SK-N-SH (cell line): ENCODE measurements at regions not wholly inside any gene's neighbourhood (a gene's known extent, or its start where the extent isn't known, plus 50 kb on each side); places are given as distances from the start of the nearest gene placed in this dataset.

Experiments used
- CTCF ChIA-PET: fragments of 300-600, 350-600 bp; formaldehyde crosslinking; extraction: SDS; loops from one replicate; lab custom pipeline; 2021; lab: Yijun Ruan, JAX
- POLR2A ChIA-PET: fragments of 350-600 bp; sonication (Branson Sonifier 250); formaldehyde crosslinking; extraction: SDS; loops from one replicate; lab custom pipeline; 2020; ENCODE audit warnings: antibody characterized with exemption, inconsistent platforms; lab: Yijun Ruan, JAX
- DNase-seq: peaks from one replicate; pipeline ENCODE4 v3.0.0; 2012
- H2AFZ ChIP-seq: fragments of 200-600 bp; sonication (generic); 2 replicates; pipeline ENCODE4 v1.8.1; 2016; ENCODE audit warnings: antibody characterized with exemption, mild to moderate bottlenecking, low read depth
- H3F3A ChIP-seq: fragments of 200-600 bp; sonication (generic); replicated peaks from 2 replicates; pipeline ENCODE3; 2016; ENCODE audit warnings: antibody characterized with exemption, mild to moderate bottlenecking; ENCODE audit not compliant: insufficient read depth
- H3K27ac ChIP-seq, 2 experiments: fragments of 200-500 bp in 1 of 2; fragments of 200-600 bp in 1 of 2; sonication (Bioruptor generic) in 1 of 2; sonication (generic), shearing (Covaris generic) in 1 of 2; 2 replicates each; pipeline versions ENCODE4 v1.5.1 to v1.6.1; 2014 to 2016; ENCODE audit warnings: low read depth in 2 of 2, inconsistent platforms in 1 of 2, low read length in 1 of 2, mild to moderate bottlenecking in 1 of 2, mixed read lengths in 1 of 2
- H3K27me3 ChIP-seq: fragments of 200-600 bp; sonication (generic), shearing (Covaris generic); 2 replicates; pipeline ENCODE4 v1.6.1; 2016; ENCODE audit warnings: mixed run types; ENCODE audit not compliant: insufficient read depth
- H3K36me3 ChIP-seq, 2 experiments: fragments of 200-500 bp in 1 of 2; fragments of 200-600 bp in 1 of 2; sonication (Bioruptor generic) in 1 of 2; sonication (generic) in 1 of 2; replicated peaks in 1 of 2; 2 replicates each; pipeline versions ENCODE3 to v1.5.1; 2014 to 2016; ENCODE audit warnings: low read length in 1 of 2, mild to moderate bottlenecking in 1 of 2; ENCODE audit not compliant: insufficient read depth in 2 of 2, control insufficient read depth in 1 of 2
- H3K4me1 ChIP-seq, 2 experiments: fragments of 200-500 bp in 1 of 2; fragments of 200-600 bp in 1 of 2; sonication (Bioruptor generic) in 1 of 2; sonication (generic), shearing (Covaris generic) in 1 of 2; 2 replicates each; pipeline versions ENCODE4 v1.5.1 to v1.6.1; 2014 to 2016; ENCODE audit warnings: low read depth in 1 of 2, low read length in 1 of 2, mixed run types in 1 of 2; ENCODE audit not compliant: insufficient read depth in 2 of 2, control insufficient read depth in 1 of 2
- H3K4me2 ChIP-seq: fragments of 200-600 bp; sonication (generic), shearing (Covaris generic); 2 replicates; pipeline ENCODE4 v1.6.1; 2017; ENCODE audit warnings: mixed run types
- H3K4me3 ChIP-seq, 2 experiments: fragments of 200-500 bp in 1 of 2; fragments of 200-600 bp in 1 of 2; sonication (Bioruptor generic) in 1 of 2; sonication (generic), shearing (Covaris generic) in 1 of 2; 2 replicates each; pipeline versions ENCODE4 v1.5.1 to v1.8.1; 2014 to 2016; ENCODE audit warnings: low read depth in 2 of 2, inconsistent platforms in 1 of 2, low read length in 1 of 2, mild to moderate bottlenecking in 1 of 2, mixed read lengths in 1 of 2, moderate library complexity in 1 of 2
- H3K79me2 ChIP-seq: fragments of 200-600 bp; sonication (generic); 2 replicates; pipeline ENCODE4 v1.8.1; 2017; ENCODE audit warnings: mild to moderate bottlenecking; ENCODE audit not compliant: insufficient read depth
- H3K9ac ChIP-seq: fragments of 200-600 bp; sonication (generic); 2 replicates; pipeline ENCODE4 v1.6.1; 2017; ENCODE audit warnings: mixed run types
- H3K9me2 ChIP-seq: fragments of 200-600 bp; sonication (generic); 2 replicates; pipeline ENCODE4 v1.6.1; 2017; ENCODE audit warnings: mixed run types
- H3K9me3 ChIP-seq: fragments of 200-600 bp; sonication (generic); 2 replicates; pipeline ENCODE4 v1.6.1; 2017; ENCODE audit warnings: mixed run types, mild to moderate bottlenecking, moderate library complexity
- H4K20me1 ChIP-seq: fragments of 200-600 bp; sonication (generic); 2 replicates; pipeline ENCODE4 v1.6.1; 2017; ENCODE audit warnings: mild to moderate bottlenecking, mixed run types; ENCODE audit not compliant: insufficient read depth
- CHD2 ChIP-seq: fragments of 150-350 bp; IDR thresholded peaks from 2 replicates; pipeline ENCODE4 v1.6.1; 2018; ENCODE audit warnings: low read length; ENCODE audit not compliant: partially characterized antibody
- ELF1 ChIP-seq: IDR thresholded peaks from 2 replicates; pipeline ENCODE4 v1.4.0; 2012
- EP300 ChIP-seq, 2 experiments: IDR thresholded peaks; 2 replicates each; pipeline versions ENCODE4 v1.4.0 to v1.6.1; 2012; ENCODE audit warnings: borderline replicate concordance in 1 of 2, low read depth in 1 of 2, low read length in 1 of 2
- EZH2phosphoT487 ChIP-seq: fragments of 200-600 bp; sonication (generic); IDR thresholded peaks from 2 replicates; pipeline ENCODE4 v1.6.1; 2017; ENCODE audit warnings: low read depth, mixed run types, mild to moderate bottlenecking, antibody characterized with exemption, moderate library complexity, borderline replicate concordance
- FOXJ3 ChIP-seq: sonication (generic); formaldehyde crosslinking; IDR thresholded peaks from 2 replicates; pipeline ENCODE4 v1.5.1; 2020; ENCODE audit warnings: mild to moderate bottlenecking, missing genetic modification reagents
- FOXM1 ChIP-seq: IDR thresholded peaks from 2 replicates; pipeline ENCODE4 v1.4.0; 2012; ENCODE audit warnings: low read depth, mild to moderate bottlenecking
- GABPA ChIP-seq: IDR thresholded peaks from 2 replicates; pipeline ENCODE4 v1.4.0; 2012; ENCODE audit warnings: low read depth, mild to moderate bottlenecking
- NFIC ChIP-seq: IDR thresholded peaks from 2 replicates; pipeline ENCODE4 v1.4.0; 2012; ENCODE audit warnings: borderline replicate concordance
- NRF1 ChIP-seq: IDR thresholded peaks from 2 replicates; pipeline ENCODE4 v1.6.1; 2012; ENCODE audit warnings: low read depth, mild to moderate bottlenecking, low read length
- RFX5 ChIP-seq: IDR thresholded peaks from 2 replicates; pipeline ENCODE4 v1.6.1; 2012; ENCODE audit warnings: mild to moderate bottlenecking, improper control_type of control experiment, low read length
- TAF1 ChIP-seq: IDR thresholded peaks from 2 replicates; pipeline ENCODE4 v1.6.1; 2012; ENCODE audit warnings: low read depth, mild to moderate bottlenecking, low read length, moderate library complexity, borderline replicate concordance
- WGBS: methylation state at CpG from one replicate; pipeline ENCODE4 v1.1.6; 2017; ENCODE audit warnings: low lambda C conversion rate; 5-methylcytosine and 5-hydroxymethylcytosine counted together
- TF ChIP-seq, protein P1 (sequence below): IDR thresholded peaks from 2 replicates; pipeline ENCODE4 v1.4.0; 2012; ENCODE audit warnings: low read depth
- TF ChIP-seq, protein P2 (sequence below): IDR thresholded peaks from 2 replicates; pipeline ENCODE4 v1.6.1; 2012; ENCODE audit warnings: mild to moderate bottlenecking, low read depth, low read length, moderate library complexity
- TF ChIP-seq, protein P3 (sequence below): fragments of 150-350 bp; IDR thresholded peaks from 2 replicates; pipeline ENCODE4 v1.6.1; 2016; ENCODE audit warnings: mild to moderate bottlenecking, low read depth, low read length

DNA sequence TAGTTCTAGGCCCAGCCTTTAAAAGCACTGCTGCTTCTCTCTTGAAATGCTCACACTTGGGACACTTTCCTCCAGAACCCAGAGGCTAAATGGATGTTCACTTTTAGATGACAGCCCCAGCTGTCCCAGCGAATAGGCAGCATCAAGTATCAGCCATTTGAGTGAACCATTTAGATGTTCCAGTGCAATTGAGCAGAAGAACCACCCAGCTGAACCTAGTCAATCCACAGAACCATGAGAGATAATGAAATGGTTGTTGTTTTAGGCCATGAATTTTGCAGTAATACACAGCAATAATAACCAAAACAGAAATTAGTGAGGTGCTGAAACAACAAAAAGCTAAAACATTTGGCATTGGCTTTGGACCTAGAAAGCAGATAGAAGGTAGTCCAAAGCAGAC is 273.9 kb downstream of the ETV1 start:
- no peaks in the 10 kb centered on the region for H4K20me1 ChIP-seq
- 38% methylated on average over 1 of the region's 1 CpG for WGBS
- POLR2A ChIA-PET: no interaction called here
- no peak overlapping the region for H3K27ac ChIP-seq
- H3K4me3 ChIP-seq: no peak overlapping the region
- no peaks in the 10 kb centered on the region for H3K79me2 ChIP-seq
- H3K9ac ChIP-seq: no peak overlapping the region
- no peaks in the 10 kb centered on the region for H3K36me3 ChIP-seq
- H3F3A ChIP-seq: no peaks in the 10 kb centered on the region
- no peak for DNase-seq
- H3K4me1 ChIP-seq: no peaks in the 10 kb centered on the region
- TF ChIP-seq FOXM1: no peak
- no peak for TF ChIP-seq ELF1
- TF ChIP-seq RFX5: no peak
- no peak for TF ChIP-seq NRF1
- no peak for TF ChIP-seq CHD2
- TF ChIP-seq, protein P1, sequence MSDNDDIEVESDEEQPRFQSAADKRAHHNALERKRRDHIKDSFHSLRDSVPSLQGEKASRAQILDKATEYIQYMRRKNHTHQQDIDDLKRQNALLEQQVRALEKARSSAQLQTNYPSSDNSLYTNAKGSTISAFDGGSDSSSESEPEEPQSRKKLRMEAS: no peak
- no peak for TF ChIP-seq NFIC
- TF ChIP-seq, protein P2, sequence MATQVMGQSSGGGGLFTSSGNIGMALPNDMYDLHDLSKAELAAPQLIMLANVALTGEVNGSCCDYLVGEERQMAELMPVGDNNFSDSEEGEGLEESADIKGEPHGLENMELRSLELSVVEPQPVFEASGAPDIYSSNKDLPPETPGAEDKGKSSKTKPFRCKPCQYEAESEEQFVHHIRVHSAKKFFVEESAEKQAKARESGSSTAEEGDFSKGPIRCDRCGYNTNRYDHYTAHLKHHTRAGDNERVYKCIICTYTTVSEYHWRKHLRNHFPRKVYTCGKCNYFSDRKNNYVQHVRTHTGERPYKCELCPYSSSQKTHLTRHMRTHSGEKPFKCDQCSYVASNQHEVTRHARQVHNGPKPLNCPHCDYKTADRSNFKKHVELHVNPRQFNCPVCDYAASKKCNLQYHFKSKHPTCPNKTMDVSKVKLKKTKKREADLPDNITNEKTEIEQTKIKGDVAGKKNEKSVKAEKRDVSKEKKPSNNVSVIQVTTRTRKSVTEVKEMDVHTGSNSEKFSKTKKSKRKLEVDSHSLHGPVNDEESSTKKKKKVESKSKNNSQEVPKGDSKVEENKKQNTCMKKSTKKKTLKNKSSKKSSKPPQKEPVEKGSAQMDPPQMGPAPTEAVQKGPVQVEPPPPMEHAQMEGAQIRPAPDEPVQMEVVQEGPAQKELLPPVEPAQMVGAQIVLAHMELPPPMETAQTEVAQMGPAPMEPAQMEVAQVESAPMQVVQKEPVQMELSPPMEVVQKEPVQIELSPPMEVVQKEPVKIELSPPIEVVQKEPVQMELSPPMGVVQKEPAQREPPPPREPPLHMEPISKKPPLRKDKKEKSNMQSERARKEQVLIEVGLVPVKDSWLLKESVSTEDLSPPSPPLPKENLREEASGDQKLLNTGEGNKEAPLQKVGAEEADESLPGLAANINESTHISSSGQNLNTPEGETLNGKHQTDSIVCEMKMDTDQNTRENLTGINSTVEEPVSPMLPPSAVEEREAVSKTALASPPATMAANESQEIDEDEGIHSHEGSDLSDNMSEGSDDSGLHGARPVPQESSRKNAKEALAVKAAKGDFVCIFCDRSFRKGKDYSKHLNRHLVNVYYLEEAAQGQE: no peak
- CTCF ChIA-PET: interaction anchor here (1.1 kb wide), 1 partner anchor 976 kb away, joined by 3 read pairs; no protein-coding TSS in a partner anchor
- no peaks in the 10 kb centered on the region for H3K9me3 ChIP-seq
- H3K27me3 ChIP-seq: no peaks in the 10 kb centered on the region
- no peak overlapping the region for H3K4me2 ChIP-seq
- H3K9me2 ChIP-seq: no peaks in the 10 kb centered on the region
- no peak overlapping the region for H2AFZ ChIP-seq

DNA sequence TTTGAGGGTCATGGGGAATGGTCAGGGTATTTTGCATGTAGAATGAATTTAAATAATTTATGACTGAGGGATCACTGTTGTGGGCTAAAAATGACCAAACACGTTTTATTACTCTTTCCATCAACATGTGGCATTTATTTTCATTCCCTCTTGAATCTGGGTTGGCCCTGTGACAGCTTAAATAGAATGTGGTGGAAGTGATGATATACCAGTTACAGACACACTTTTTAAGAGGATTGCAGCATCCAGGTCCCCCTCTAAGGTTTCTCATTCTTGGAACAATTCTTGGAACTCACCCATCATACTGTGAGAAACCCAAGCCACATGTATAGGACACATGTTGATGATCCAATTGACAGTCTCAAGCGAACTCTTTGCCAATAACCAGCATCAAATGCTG is 272.4 kb downstream of the ETV1 start:
- H3K9me2 ChIP-seq: no peaks in the 10 kb centered on the region
- no peaks in the 10 kb centered on the region for H3K36me3 ChIP-seq
- no peaks in the 10 kb centered on the region for H3K9me3 ChIP-seq
- no peak overlapping the region for H3K4me3 ChIP-seq
- H3K79me2 ChIP-seq: no peaks in the 10 kb centered on the region
- no peak for TF ChIP-seq EP300 (IDR thresholded peaks at IDR 0.05; ENCODE audit: borderline replicate concordance in 1 of 2, low read depth in 1 of 2, low read length in 1 of 2)
- TF ChIP-seq FOXM1: no peak
- TF ChIP-seq, protein P3, sequence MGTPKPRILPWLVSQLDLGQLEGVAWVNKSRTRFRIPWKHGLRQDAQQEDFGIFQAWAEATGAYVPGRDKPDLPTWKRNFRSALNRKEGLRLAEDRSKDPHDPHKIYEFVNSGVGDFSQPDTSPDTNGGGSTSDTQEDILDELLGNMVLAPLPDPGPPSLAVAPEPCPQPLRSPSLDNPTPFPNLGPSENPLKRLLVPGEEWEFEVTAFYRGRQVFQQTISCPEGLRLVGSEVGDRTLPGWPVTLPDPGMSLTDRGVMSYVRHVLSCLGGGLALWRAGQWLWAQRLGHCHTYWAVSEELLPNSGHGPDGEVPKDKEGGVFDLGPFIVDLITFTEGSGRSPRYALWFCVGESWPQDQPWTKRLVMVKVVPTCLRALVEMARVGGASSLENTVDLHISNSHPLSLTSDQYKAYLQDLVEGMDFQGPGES: no peak
- TF ChIP-seq FOXJ3 (CRISPR knock-in tag): no peak
- TF ChIP-seq, protein P2: no peak
- TF ChIP-seq GABPA: no peak
- no peak for TF ChIP-seq TAF1
- no peak for TF ChIP-seq EZH2phosphoT487
- H3F3A ChIP-seq: no peaks in the 10 kb centered on the region
- H4K20me1 ChIP-seq: no peaks in the 10 kb centered on the region
- CTCF ChIA-PET: interaction anchor here (1.3 kb wide), 1 partner anchor 974 kb away, joined by 4 read pairs; no protein-coding TSS in a partner anchor
- POLR2A ChIA-PET: no interaction called here
- no peaks in the 10 kb centered on the region for H3K27me3 ChIP-seq
- H3K4me1 ChIP-seq: no peaks in the 10 kb centered on the region
- 21% methylated on average over 2 of the region's 2 CpGs for WGBS
- H3K4me2 ChIP-seq: no peak overlapping the region
- H3K27ac ChIP-seq: no peak overlapping the region
- no peak overlapping the region for H2AFZ ChIP-seq
- DNase-seq: no peak
- H3K9ac ChIP-seq: no peak overlapping the region
